ENCODE measurements at regions not wholly inside any gene's neighbourhood (a gene's known extent, or its start where the extent isn't known, plus 50 kb on each side); places are given as distances from the start of the nearest gene placed in this dataset.

DNA sequence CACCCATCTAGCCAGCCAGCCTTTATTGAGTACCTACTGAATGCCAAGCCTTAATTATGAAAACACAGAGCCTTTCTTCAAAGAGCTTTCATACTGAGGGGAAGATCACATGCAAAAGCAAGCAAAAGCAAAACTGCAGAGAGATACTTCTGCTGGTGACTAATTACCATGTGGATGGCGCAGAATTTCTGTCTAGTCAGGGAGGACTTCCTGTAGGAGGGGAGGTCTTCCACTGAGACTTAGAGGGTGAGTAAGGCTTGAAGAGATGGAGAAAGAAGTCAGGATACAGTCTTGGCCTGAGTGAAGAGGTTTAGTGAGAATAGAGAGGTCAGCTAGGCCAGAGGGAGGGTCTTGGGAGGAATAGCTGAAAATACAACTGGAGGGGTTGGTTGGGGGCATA is 53.9 kb upstream of the CCL2 start:
- ATAC-seq (no peak), DNase-seq (no peak)
- peaks cover 13% of the 10 kb centered on the region for H3K27me3 ChIP-seq
- H3K4me1 ChIP-seq: no peaks in the 10 kb centered on the region
- no peaks in the 10 kb centered on the region for H3K9me3 ChIP-seq
- intact Hi-C loops (cut with DNase I): loop anchor here (5.0 to 10.0 kb wide), 2 partner anchors 104 to 161 kb away; partner anchors contain the start of gene CCL1
- TF ChIP-seq, protein P1, sequence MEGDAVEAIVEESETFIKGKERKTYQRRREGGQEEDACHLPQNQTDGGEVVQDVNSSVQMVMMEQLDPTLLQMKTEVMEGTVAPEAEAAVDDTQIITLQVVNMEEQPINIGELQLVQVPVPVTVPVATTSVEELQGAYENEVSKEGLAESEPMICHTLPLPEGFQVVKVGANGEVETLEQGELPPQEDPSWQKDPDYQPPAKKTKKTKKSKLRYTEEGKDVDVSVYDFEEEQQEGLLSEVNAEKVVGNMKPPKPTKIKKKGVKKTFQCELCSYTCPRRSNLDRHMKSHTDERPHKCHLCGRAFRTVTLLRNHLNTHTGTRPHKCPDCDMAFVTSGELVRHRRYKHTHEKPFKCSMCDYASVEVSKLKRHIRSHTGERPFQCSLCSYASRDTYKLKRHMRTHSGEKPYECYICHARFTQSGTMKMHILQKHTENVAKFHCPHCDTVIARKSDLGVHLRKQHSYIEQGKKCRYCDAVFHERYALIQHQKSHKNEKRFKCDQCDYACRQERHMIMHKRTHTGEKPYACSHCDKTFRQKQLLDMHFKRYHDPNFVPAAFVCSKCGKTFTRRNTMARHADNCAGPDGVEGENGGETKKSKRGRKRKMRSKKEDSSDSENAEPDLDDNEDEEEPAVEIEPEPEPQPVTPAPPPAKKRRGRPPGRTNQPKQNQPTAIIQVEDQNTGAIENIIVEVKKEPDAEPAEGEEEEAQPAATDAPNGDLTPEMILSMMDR (IDR thresholded peaks at IDR 0.05): no peak
- H3K27ac ChIP-seq: no peak overlapping the region
- no peaks in the 10 kb centered on the region for H3K36me3 ChIP-seq
- no peak overlapping the region for H3K4me3 ChIP-seq

DNA sequence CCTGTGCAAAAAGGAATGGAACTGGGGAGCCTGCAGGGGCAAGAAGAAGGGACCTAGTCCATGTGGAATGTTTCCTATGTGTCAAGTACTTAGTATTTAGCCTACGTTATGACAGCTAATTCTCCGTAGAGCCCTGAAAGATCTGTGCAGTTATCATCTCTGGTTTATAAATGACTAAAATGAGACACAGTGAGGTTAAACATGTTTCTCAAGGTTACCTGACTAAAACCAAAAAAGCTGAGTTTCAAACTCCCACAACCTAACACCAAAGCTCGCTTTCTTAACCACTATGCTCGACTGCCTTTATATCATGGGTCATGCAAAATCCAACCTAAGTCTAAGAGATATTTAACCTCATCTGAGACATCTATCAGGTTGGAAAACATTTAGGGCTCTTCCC is 53.3 kb upstream of the CCL2 start:
- Histone ChIP-seq H3K36me3 (no peaks in the 10 kb centered on the region), H3K4me3 (no peak overlapping the region), H3K4me1 (no peaks in the 10 kb centered on the region), H3K9me3 (no peaks in the 10 kb centered on the region), H3K27ac (no peak overlapping the region), H3K27me3 (peaks cover 13% of the 10 kb centered on the region)
- DNase-seq (no peak), ATAC-seq (no peak)
- TF ChIP-seq, protein P1 (IDR thresholded peaks at IDR 0.05): no peak
- intact Hi-C loops (cut with DNase I): loop anchor here (5.0 to 10.0 kb wide), 2 partner anchors 103 to 161 kb away; partner anchors contain the start of gene CCL1

- intact Hi-C loops (cut with DNase I): loop anchor here (5.0 to 10.0 kb wide), 2 partner anchors 102 to 159 kb away; partner anchors contain the start of gene CCL1
- DNase-seq: no peak
- ATAC-seq: no peak
- no peaks in the 10 kb centered on the region for H3K4me1 ChIP-seq
- peaks cover 1% of the 10 kb centered on the region for H3K27me3 ChIP-seq
- no peak overlapping the region for H3K4me3 ChIP-seq
- H3K27ac ChIP-seq: no peak overlapping the region
- H3K9me3 ChIP-seq: no peaks in the 10 kb centered on the region
- no peaks in the 10 kb centered on the region for H3K36me3 ChIP-seq
- TF ChIP-seq, protein P1 (IDR thresholded peaks at IDR 0.05): no peak
Observed at GRCh38 chr17:34203018-34203638, 52.0 kb upstream of the CCL2 start.

GRCh38 chr17:34204402-34204801 is 50.7 kb upstream of the CCL2 start:
- TF ChIP-seq, protein P1 (IDR thresholded peaks at IDR 0.05): no peak
- H3K4me1 ChIP-seq: no peaks in the 10 kb centered on the region
- H3K4me3 ChIP-seq: no peak overlapping the region
- no peak for DNase-seq
- intact Hi-C loops (cut with DNase I): loop anchor here (5.0 to 10.0 kb wide), 2 partner anchors 100 to 158 kb away; partner anchors contain the start of gene CCL1
- H3K36me3 ChIP-seq: no peaks in the 10 kb centered on the region
- no peak for ATAC-seq
- no peak overlapping the region for H3K27ac ChIP-seq
- no peaks in the 10 kb centered on the region for H3K9me3 ChIP-seq
- no peaks in the 10 kb centered on the region for H3K27me3 ChIP-seq

All from upper lobe of right lung (tissue), 1 donor.